HL-60 (cell line): ENCODE measurements at regions not wholly inside any gene's neighbourhood (a gene's known extent, or its start where the extent isn't known, plus 50 kb on each side); places are given as distances from the start of the nearest gene placed in this dataset.

Source experiments
- GABPA ChIP-seq: IDR thresholded peaks from 2 replicates; pipeline ENCODE4 v1.6.1; 2012; ENCODE audit warnings: low read depth
- POLR2AphosphoS5 ChIP-seq: IDR thresholded peaks from 2 replicates; pipeline ENCODE4 v1.6.1; 2012; ENCODE audit warnings: low read depth
- TF ChIP-seq, protein P1 (sequence below): IDR thresholded peaks from one replicate; pipeline ENCODE4 v1.5.1; 2011; ENCODE audit warnings: low read length, control low read depth, inconsistent platforms; ENCODE audit not compliant: insufficient read depth
- TF ChIP-seq, protein P2 (sequence below): IDR thresholded peaks from 2 replicates; pipeline ENCODE4 v1.6.1; 2012; ENCODE audit warnings: low read depth; ENCODE audit not compliant: insufficient replicate concordance

DNA sequence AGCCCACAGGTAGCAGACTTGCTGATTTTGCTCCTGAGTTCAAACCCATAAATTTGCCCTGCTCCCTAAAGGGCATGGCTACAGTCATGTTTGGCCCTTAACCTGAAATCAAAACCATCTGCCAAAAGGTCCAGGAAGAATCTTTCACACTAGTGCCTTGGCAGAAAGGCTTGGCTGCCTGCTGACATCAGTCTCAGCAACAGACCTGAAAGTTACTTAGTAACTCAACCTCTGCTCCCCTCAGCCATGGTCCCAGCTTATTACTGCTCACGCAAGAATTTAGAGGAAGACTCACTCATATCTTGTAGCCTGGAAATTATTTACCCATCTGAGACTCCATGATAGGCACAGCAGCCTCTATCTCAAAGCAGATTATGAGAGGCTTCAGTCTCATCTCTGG, 98.0 kb upstream of the KIF2B start:
- TF ChIP-seq, protein P1, sequence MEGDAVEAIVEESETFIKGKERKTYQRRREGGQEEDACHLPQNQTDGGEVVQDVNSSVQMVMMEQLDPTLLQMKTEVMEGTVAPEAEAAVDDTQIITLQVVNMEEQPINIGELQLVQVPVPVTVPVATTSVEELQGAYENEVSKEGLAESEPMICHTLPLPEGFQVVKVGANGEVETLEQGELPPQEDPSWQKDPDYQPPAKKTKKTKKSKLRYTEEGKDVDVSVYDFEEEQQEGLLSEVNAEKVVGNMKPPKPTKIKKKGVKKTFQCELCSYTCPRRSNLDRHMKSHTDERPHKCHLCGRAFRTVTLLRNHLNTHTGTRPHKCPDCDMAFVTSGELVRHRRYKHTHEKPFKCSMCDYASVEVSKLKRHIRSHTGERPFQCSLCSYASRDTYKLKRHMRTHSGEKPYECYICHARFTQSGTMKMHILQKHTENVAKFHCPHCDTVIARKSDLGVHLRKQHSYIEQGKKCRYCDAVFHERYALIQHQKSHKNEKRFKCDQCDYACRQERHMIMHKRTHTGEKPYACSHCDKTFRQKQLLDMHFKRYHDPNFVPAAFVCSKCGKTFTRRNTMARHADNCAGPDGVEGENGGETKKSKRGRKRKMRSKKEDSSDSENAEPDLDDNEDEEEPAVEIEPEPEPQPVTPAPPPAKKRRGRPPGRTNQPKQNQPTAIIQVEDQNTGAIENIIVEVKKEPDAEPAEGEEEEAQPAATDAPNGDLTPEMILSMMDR, result no peak
- TF ChIP-seq POLR2AphosphoS5, result no peak
- TF ChIP-seq, protein P2, sequence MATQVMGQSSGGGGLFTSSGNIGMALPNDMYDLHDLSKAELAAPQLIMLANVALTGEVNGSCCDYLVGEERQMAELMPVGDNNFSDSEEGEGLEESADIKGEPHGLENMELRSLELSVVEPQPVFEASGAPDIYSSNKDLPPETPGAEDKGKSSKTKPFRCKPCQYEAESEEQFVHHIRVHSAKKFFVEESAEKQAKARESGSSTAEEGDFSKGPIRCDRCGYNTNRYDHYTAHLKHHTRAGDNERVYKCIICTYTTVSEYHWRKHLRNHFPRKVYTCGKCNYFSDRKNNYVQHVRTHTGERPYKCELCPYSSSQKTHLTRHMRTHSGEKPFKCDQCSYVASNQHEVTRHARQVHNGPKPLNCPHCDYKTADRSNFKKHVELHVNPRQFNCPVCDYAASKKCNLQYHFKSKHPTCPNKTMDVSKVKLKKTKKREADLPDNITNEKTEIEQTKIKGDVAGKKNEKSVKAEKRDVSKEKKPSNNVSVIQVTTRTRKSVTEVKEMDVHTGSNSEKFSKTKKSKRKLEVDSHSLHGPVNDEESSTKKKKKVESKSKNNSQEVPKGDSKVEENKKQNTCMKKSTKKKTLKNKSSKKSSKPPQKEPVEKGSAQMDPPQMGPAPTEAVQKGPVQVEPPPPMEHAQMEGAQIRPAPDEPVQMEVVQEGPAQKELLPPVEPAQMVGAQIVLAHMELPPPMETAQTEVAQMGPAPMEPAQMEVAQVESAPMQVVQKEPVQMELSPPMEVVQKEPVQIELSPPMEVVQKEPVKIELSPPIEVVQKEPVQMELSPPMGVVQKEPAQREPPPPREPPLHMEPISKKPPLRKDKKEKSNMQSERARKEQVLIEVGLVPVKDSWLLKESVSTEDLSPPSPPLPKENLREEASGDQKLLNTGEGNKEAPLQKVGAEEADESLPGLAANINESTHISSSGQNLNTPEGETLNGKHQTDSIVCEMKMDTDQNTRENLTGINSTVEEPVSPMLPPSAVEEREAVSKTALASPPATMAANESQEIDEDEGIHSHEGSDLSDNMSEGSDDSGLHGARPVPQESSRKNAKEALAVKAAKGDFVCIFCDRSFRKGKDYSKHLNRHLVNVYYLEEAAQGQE, result no peak
- TF ChIP-seq GABPA, result no peak
